Neural cell (in vitro differentiated cells): ENCODE measurements at regions not wholly inside any gene's neighbourhood (a gene's known extent, or its start where the extent isn't known, plus 50 kb on each side); places are given as distances from the start of the nearest gene placed in this dataset.

Experiments used
- H2AFZ ChIP-seq: fragments of 200-600, 300-800 bp; sonication (generic), shearing (Covaris generic); 2 replicates; pipeline ENCODE4 v1.6.0; 2014; ENCODE audit warnings: low read depth, mild to moderate bottlenecking, antibody characterized with exemption, low read length, moderate library complexity
- H3F3A ChIP-seq: fragments of 200-600 bp; shearing (Covaris generic); 2 replicates; pipeline ENCODE4 v1.6.1; 2016; ENCODE audit warnings: mild to moderate bottlenecking, moderate library complexity, mixed read lengths, antibody characterized with exemption, low read length; ENCODE audit not compliant: insufficient read depth, poor library complexity, severe bottlenecking
- H3K27ac ChIP-seq: fragments of 200-600, 300-800 bp; sonication (generic), shearing (Covaris generic); 2 replicates; pipeline ENCODE4 v1.5.1; 2014; ENCODE audit warnings: mild to moderate bottlenecking, low read length, moderate library complexity
- H3K27me3 ChIP-seq: fragments of 300-800, 200-600 bp; sonication (generic), shearing (Covaris generic); 2 replicates; pipeline ENCODE4 v1.6.0; 2014; ENCODE audit warnings: mild to moderate bottlenecking, low read depth, low read length, moderate library complexity; ENCODE audit not compliant: insufficient read depth
- H3K36me3 ChIP-seq: fragments of 300-800, 200-600 bp; sonication (generic), shearing (Covaris generic); 2 replicates; pipeline ENCODE4 v1.5.1; 2014; ENCODE audit warnings: mild to moderate bottlenecking, antibody characterized with exemption, low read length, moderate library complexity; ENCODE audit not compliant: insufficient read depth
- H3K4me2 ChIP-seq: fragments of 300-800, 200-600 bp; sonication (generic), shearing (Covaris generic); 2 replicates; pipeline ENCODE4 v1.6.0; 2014; ENCODE audit warnings: mild to moderate bottlenecking, low read length
- H3K4me3 ChIP-seq: fragments of 300-800, 200-600 bp; sonication (generic), shearing (Covaris generic); 2 replicates; pipeline ENCODE4 v1.5.1; 2014; ENCODE audit warnings: mild to moderate bottlenecking, low read length, moderate library complexity
- H3K79me2 ChIP-seq: fragments of 200-600 bp; shearing (Covaris generic); replicated peaks from 2 replicates; pipeline ENCODE4 v1.6.0; 2014; ENCODE audit warnings: mild to moderate bottlenecking, low read length, moderate library complexity; ENCODE audit not compliant: insufficient read depth
- H3K9ac ChIP-seq: fragments of 300-800, 200-600 bp; sonication (generic), shearing (Covaris generic); 2 replicates; pipeline ENCODE4 v1.6.1; 2016; ENCODE audit warnings: mild to moderate bottlenecking, low read length, mixed read lengths
- H3K9me2 ChIP-seq: fragments of 200-600 bp; shearing (Covaris generic); 2 replicates; pipeline ENCODE4 v1.6.1; 2016; ENCODE audit warnings: mild to moderate bottlenecking, low read length, mixed read lengths; ENCODE audit not compliant: insufficient read depth
- H3K9me3 ChIP-seq: fragments of 200-600, 300-800 bp; sonication (generic), shearing (Covaris generic); 2 replicates; pipeline ENCODE4 v1.6.1; 2016; ENCODE audit warnings: mild to moderate bottlenecking, mixed run types, low read length, moderate library complexity, mixed read lengths
- H4K20me1 ChIP-seq: fragments of 200-600 bp; shearing (Covaris generic); 2 replicates; pipeline ENCODE4 v1.6.1; 2016; ENCODE audit warnings: mild to moderate bottlenecking, mixed run types; ENCODE audit not compliant: insufficient read depth
- CTCF ChIP-seq: fragments of 450-650 bp; IDR thresholded peaks from 2 replicates; pipeline ENCODE4 v1.5.1; 2014; ENCODE audit warnings: antibody characterized with exemption, mild to moderate bottlenecking, moderate library complexity; ENCODE audit not compliant: poor library complexity, severe bottlenecking
- EP300 ChIP-seq: fragments of 450-650 bp; conservative IDR thresholded peaks from 2 replicates; pipeline ENCODE4 v1.6.1; 2014; ENCODE audit warnings: antibody characterized with exemption, mild to moderate bottlenecking, moderate library complexity; ENCODE audit not compliant: poor library complexity, severe bottlenecking
- EZH2 ChIP-seq: fragments of 200-600, 300-800 bp; shearing (Covaris generic), sonication (generic); IDR thresholded peaks from 2 replicates; pipeline ENCODE4 v1.6.1; 2014; ENCODE audit warnings: antibody characterized with exemption, low read length, borderline replicate concordance, mild to moderate bottlenecking; ENCODE audit not compliant: insufficient read depth, poor library complexity, severe bottlenecking
- MXI1 ChIP-seq: fragments of 450-650 bp; conservative IDR thresholded peaks from 2 replicates; pipeline ENCODE4 v1.6.1; 2014; ENCODE audit warnings: antibody characterized with exemption, mild to moderate bottlenecking; ENCODE audit not compliant: poor library complexity, severe bottlenecking
- POLR2AphosphoS5 ChIP-seq: IDR thresholded peaks from 2 replicates; pipeline ENCODE4 v1.6.1; 2012
- RAD21 ChIP-seq: fragments of 450-650 bp; conservative IDR thresholded peaks from 2 replicates; pipeline ENCODE4 v1.6.1; 2014; ENCODE audit warnings: antibody characterized with exemption, mild to moderate bottlenecking, moderate library complexity
- SMC3 ChIP-seq: fragments of 450-650 bp; conservative IDR thresholded peaks from 2 replicates; pipeline ENCODE4 v1.6.1; 2014; ENCODE audit warnings: antibody characterized with exemption, mild to moderate bottlenecking, moderate library complexity; ENCODE audit not compliant: poor library complexity
- TAF1 ChIP-seq: IDR thresholded peaks from 2 replicates; pipeline ENCODE4 v1.6.1; 2012; ENCODE audit warnings: low read depth
- TF ChIP-seq, protein P1 (sequence below): IDR thresholded peaks from 2 replicates; pipeline ENCODE4 v1.6.1; 2012; ENCODE audit warnings: borderline replicate concordance

DNA sequence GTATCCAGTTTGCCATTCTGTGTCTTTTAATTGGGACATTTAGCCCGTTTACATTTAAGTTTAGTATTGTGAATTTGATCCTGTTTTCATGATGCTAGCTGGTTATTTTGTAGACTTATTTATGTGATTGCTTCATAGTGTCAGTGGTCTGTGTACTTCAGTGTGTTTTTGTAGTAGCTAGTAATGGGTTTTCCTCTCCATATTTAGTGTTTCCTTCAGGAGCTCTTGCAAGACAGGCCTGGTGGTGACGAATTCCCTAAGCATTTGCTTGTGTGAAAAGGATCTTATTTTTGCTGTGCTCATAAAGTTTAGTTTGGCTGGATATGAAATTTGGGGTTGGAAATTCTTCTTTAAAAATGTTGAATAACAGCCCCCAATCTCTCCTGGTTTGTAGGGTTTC, 69.2 kb upstream of the PDC start:
- Histone ChIP-seq H3K4me2 (no peak overlapping the region), H3K27me3 (no peaks in the 10 kb centered on the region), H3K9ac (no peak overlapping the region), H4K20me1 (no peaks in the 10 kb centered on the region), H3F3A (no peaks in the 10 kb centered on the region), H2AFZ (no peak overlapping the region), H3K4me3 (no peak overlapping the region), H3K9me3 (no peaks in the 10 kb centered on the region), H3K9me2 (no peaks in the 10 kb centered on the region), H3K27ac (no peak overlapping the region), H3K36me3 (no peaks in the 10 kb centered on the region), H3K79me2 (no peaks in the 10 kb centered on the region)
- TF ChIP-seq CTCF (no peak), MXI1 (no peak)
- TF ChIP-seq, protein P1, sequence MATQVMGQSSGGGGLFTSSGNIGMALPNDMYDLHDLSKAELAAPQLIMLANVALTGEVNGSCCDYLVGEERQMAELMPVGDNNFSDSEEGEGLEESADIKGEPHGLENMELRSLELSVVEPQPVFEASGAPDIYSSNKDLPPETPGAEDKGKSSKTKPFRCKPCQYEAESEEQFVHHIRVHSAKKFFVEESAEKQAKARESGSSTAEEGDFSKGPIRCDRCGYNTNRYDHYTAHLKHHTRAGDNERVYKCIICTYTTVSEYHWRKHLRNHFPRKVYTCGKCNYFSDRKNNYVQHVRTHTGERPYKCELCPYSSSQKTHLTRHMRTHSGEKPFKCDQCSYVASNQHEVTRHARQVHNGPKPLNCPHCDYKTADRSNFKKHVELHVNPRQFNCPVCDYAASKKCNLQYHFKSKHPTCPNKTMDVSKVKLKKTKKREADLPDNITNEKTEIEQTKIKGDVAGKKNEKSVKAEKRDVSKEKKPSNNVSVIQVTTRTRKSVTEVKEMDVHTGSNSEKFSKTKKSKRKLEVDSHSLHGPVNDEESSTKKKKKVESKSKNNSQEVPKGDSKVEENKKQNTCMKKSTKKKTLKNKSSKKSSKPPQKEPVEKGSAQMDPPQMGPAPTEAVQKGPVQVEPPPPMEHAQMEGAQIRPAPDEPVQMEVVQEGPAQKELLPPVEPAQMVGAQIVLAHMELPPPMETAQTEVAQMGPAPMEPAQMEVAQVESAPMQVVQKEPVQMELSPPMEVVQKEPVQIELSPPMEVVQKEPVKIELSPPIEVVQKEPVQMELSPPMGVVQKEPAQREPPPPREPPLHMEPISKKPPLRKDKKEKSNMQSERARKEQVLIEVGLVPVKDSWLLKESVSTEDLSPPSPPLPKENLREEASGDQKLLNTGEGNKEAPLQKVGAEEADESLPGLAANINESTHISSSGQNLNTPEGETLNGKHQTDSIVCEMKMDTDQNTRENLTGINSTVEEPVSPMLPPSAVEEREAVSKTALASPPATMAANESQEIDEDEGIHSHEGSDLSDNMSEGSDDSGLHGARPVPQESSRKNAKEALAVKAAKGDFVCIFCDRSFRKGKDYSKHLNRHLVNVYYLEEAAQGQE = no peak

- Histone ChIP-seq H3K36me3 (no peaks in the 10 kb centered on the region), H3K9me2 (no peaks in the 10 kb centered on the region), H3K4me3 (no peak overlapping the region), H3K4me2 (no peak overlapping the region), H3K9me3 (no peaks in the 10 kb centered on the region), H3F3A (no peaks in the 10 kb centered on the region), H3K79me2 (no peaks in the 10 kb centered on the region), H3K9ac (no peak overlapping the region), H3K27me3 (no peaks in the 10 kb centered on the region), H2AFZ (no peak overlapping the region), H4K20me1 (no peaks in the 10 kb centered on the region), H3K27ac (no peak overlapping the region)
- no peak for TF ChIP-seq EZH2
- TF ChIP-seq RAD21 = no peak
- no peak for TF ChIP-seq MXI1
- no peak for TF ChIP-seq CTCF
- no peak for TF ChIP-seq EP300
- TF ChIP-seq POLR2AphosphoS5 = no peak
- no peak for TF ChIP-seq SMC3
- TF ChIP-seq, protein P1 = no peak
- no peak for TF ChIP-seq TAF1
These were observed 59.1 kb upstream of the PDC start for GRCh38 chr1:186519982-186520381.
